Stimulated activated CD4-positive, alpha-beta T cell treated with anti-CD3 and anti-CD28 coated beads, Interleukin-2, amount 100 ng/mL, for 48 hours (primary cell): ENCODE measurements at regions not wholly inside any gene's neighbourhood (a gene's known extent, or its start where the extent isn't known, plus 50 kb on each side); places are given as distances from the start of the nearest gene placed in this dataset.
"Not testable (repeated sequence)": the region's sequence is repeated elsewhere in the genome, so short reads cannot be mapped to it uniquely, and the experiment has no call there.

Experiments
- DNase-seq, 2 donors: peaks; one replicate each; pipeline ENCODE4 v3.0.0-alpha.2; 2020

- DNase-seq = no peak
These were observed 138.6 kb upstream of the SGCG start for GRCh38 chr13:23042181-23042580.

- DNase-seq = no peak
These were observed 135.9 kb upstream of the SGCG start for GRCh38 chr13:23044906-23045305.

- no peak for DNase-seq
These were observed 130.7 kb upstream of the SGCG start for GRCh38 chr13:23050126-23050525.

GRCh38 chr13:23053711-23054110, 127.1 kb upstream of the SGCG start:
- not testable (repeated sequence) for DNase-seq

GRCh38 chr13:23059173-23059572, 121.6 kb upstream of the SGCG start:
- DNase-seq = no peak

- DNase-seq = no peak
These were observed 119.8 kb upstream of the SGCG start for GRCh38 chr13:23060959-23061358.

- no peak for DNase-seq
These were observed 113.7 kb upstream of the SGCG start for GRCh38 chr13:23067129-23067528.

- no peak for DNase-seq
These were observed 111.2 kb upstream of the SGCG start for GRCh38 chr13:23069566-23069965.

GRCh38 chr13:23074075-23074828, 106.5 kb upstream of the SGCG start:
- DNase-seq = no peak

- DNase-seq = no peak
These were observed 99.6 kb upstream of the SGCG start for GRCh38 chr13:23081220-23081619.

- DNase-seq = no peak
These were observed 98.9 kb upstream of the SGCG start for GRCh38 chr13:23081901-23082300.

- no peak for DNase-seq
These were observed 93.7 kb upstream of the SGCG start for GRCh38 chr13:23086968-23087623.

- peak; percentile 2 to 9 for DNase-seq
These were observed 92.9 kb upstream of the SGCG start for GRCh38 chr13:23087880-23088279.

- no peak for DNase-seq
These were observed 82.4 kb upstream of the SGCG start for GRCh38 chr13:23098161-23098907.

- no peak for DNase-seq
These were observed 75.7 kb upstream of the SGCG start for GRCh38 chr13:23105051-23105450.

- no peak for DNase-seq
These were observed 73.1 kb upstream of the SGCG start for GRCh38 chr13:23107665-23108064.

- no peak for DNase-seq
These were observed 61.6 kb upstream of the SGCG start for GRCh38 chr13:23119131-23119530.

- DNase-seq = not testable (repeated sequence)
These were observed 53.2 kb upstream of the SGCG start for GRCh38 chr13:23127540-23127939.

GRCh38 chr13:23129331-23129730, 51.4 kb upstream of the SGCG start:
- DNase-seq = no peak
